ENCODE measurements at regions not wholly inside any gene's neighbourhood (a gene's known extent, or its start where the extent isn't known, plus 50 kb on each side); places are given as distances from the start of the nearest gene placed in this dataset.

GRCh38 chr1:98368995-98369394 is 292.5 kb upstream of the SNX7 start:
- TF ChIP-seq CTCF (IDR thresholded peaks at IDR 0.05), result no peak
- TF ChIP-seq POLR2A (IDR thresholded peaks at IDR 0.05), result no peak
- TF ChIP-seq POLR2AphosphoS5 (IDR thresholded peaks at IDR 0.05), result no peak
